ENCODE measurements at regions not wholly inside any gene's neighbourhood (a gene's known extent, or its start where the extent isn't known, plus 50 kb on each side); places are given as distances from the start of the nearest gene placed in this dataset.

DNA sequence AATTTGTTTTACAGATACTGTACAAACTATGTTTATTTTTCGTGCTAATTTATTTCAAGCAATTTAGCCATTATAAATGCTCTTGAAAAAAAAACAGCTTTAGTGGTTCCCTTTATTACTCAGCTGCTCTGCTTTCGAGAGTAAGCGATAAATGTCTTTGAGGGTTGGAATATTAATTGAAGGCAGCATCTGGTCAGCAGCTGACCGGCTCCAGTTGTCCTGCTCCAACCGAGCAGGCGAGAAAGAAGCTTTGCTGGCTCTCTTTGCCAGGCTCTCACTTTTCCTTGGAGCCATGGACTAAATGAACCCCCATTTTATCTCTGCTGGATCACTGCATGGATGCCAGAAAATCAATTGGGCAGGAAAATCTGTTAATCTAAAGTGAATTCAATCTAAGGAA lies 147.4 kb downstream of the LNPK start:
- no peak for TF ChIP-seq PPARA (CRISPR knock-in tag; IDR thresholded peaks at IDR 0.05; ENCODE audit: borderline replicate concordance)
- TF ChIP-seq ZNF565 (CRISPR knock-in tag; conservative IDR thresholded peaks at IDR 0.05; ENCODE audit: low read depth): no peak
- TF ChIP-seq TOX (CRISPR knock-in tag; IDR thresholded peaks at IDR 0.05; ENCODE audit: borderline replicate concordance): no peak
- no peak for TF ChIP-seq PATZ1 (CRISPR knock-in tag; IDR thresholded peaks at IDR 0.05; ENCODE audit: borderline replicate concordance)
- TF ChIP-seq ZNF70 (CRISPR knock-in tag; IDR thresholded peaks at IDR 0.05): no peak
- TF ChIP-seq TSHZ2 (CRISPR knock-in tag; IDR thresholded peaks at IDR 0.05): peak; percentile 54; the same call in 1 of the 2 replicates
- TF ChIP-seq SNAI2 (CRISPR knock-in tag; IDR thresholded peaks at IDR 0.05): no peak
- no peak for TF ChIP-seq CSDC2 (CRISPR knock-in tag; IDR thresholded peaks at IDR 0.05)
- TF ChIP-seq RARB (CRISPR knock-in tag; IDR thresholded peaks at IDR 0.05): no peak
- no peak for TF ChIP-seq GLIS3 (CRISPR knock-in tag; IDR thresholded peaks at IDR 0.05)
- no peak for TF ChIP-seq ZFP30 (CRISPR knock-in tag; IDR thresholded peaks at IDR 0.05)
